Right lobe of liver (tissue), 4 donors: ENCODE measurements at regions not wholly inside any gene's neighbourhood (a gene's known extent, or its start where the extent isn't known, plus 50 kb on each side); places are given as distances from the start of the nearest gene placed in this dataset.

Source experiments
- POLR2A ChIP-seq: fragments of 450-650 bp; IDR thresholded peaks from one replicate; pipeline ENCODE4 v1.6.1; 2017; ENCODE audit warnings: antibody characterized with exemption, mild to moderate bottlenecking
- TF ChIP-seq, protein P1 (sequence below), 4 donors: fragments of 200-600 bp in 3 of 4; fragments of 450-650 bp in 1 of 4; IDR thresholded peaks; one replicate each; pipeline versions ENCODE4 v1.5.1 to v1.8.0; 2016 to 2022; ENCODE audit warnings: antibody characterized with exemption in 4 of 4, mild to moderate bottlenecking in 2 of 4
- donor health status: DM: no; HTN: no; CAD: no.
- donor health status: DM: no; HTN: no; CAD: no.
- donor health status: DM: no; HTN: yes; CAD: no.

DNA sequence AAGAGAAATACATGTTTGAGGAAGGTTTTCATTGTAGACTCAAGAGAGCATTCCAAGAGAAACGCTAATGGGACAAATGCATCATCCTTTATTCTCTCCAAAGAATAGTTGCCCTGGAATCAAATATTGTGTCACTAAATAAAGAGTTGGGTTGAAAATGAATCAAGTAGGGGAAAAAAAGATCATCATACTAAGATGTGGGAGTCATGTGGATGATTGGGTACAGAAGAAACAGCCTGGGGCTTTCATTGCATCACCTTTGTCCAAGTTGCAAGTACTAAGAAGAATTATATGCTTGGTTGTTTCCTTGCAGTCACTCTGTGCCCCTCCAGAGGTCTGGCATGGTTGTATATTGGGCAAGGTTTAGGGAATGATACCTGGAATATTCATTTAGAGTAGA lies 658.9 kb downstream of the TOX3 start:
- TF ChIP-seq, protein P1, sequence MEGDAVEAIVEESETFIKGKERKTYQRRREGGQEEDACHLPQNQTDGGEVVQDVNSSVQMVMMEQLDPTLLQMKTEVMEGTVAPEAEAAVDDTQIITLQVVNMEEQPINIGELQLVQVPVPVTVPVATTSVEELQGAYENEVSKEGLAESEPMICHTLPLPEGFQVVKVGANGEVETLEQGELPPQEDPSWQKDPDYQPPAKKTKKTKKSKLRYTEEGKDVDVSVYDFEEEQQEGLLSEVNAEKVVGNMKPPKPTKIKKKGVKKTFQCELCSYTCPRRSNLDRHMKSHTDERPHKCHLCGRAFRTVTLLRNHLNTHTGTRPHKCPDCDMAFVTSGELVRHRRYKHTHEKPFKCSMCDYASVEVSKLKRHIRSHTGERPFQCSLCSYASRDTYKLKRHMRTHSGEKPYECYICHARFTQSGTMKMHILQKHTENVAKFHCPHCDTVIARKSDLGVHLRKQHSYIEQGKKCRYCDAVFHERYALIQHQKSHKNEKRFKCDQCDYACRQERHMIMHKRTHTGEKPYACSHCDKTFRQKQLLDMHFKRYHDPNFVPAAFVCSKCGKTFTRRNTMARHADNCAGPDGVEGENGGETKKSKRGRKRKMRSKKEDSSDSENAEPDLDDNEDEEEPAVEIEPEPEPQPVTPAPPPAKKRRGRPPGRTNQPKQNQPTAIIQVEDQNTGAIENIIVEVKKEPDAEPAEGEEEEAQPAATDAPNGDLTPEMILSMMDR (IDR thresholded peaks at IDR 0.05) = no peak
- TF ChIP-seq POLR2A = no peak
